Left lobe of liver (tissue), 2 donors: ENCODE measurements at regions not wholly inside any gene's neighbourhood (a gene's known extent, or its start where the extent isn't known, plus 50 kb on each side); places are given as distances from the start of the nearest gene placed in this dataset.

Experiments used
- ATAC-seq: fragments of 200-7000 bp; cut with Tn5 transposase; one replicate; pipeline ENCODE4 v1.9.1; 2020; ENCODE audit warnings: mild to moderate bottlenecking, moderate library complexity
- DNase-seq: peaks from one replicate; pipeline ENCODE4 v3.0.0-alpha.2; 2020; ENCODE audit warnings: low spot score
- donor health status: DM: no; HTN: no; CAD: no; lungs with moderate emphysema.
- donor health status: DM: no; HTN: yes; CAD: no.

GRCh38 chr4:31983246-31983645, 1263.1 kb downstream of the PCDH7 start:
- ATAC-seq (no peak), DNase-seq (no peak)

DNA sequence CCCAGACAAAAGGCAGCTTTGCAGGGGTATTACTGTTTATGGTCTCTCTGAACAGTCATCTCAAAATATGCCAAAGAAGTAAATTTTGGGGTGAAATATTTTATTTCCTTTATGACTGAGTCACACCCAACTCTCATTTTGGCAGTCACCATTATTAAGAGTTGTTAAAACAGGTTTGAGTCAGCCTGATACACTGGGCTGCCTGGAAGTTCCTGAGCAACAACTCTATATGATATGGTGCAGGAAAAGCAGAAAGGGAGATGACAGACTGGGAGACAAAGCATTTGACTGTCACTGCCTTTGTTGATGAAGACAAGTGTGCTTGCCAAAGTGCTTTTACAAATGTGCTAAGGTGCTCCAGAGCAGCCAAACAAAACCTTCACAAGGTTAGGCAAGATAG, 1263.5 kb downstream of the PCDH7 start:
- DNase-seq, result no peak
- no peak for ATAC-seq

GRCh38 chr4:31984872-31985271, 1264.7 kb downstream of the PCDH7 start:
- DNase-seq (no peak), ATAC-seq (no peak)

DNA sequence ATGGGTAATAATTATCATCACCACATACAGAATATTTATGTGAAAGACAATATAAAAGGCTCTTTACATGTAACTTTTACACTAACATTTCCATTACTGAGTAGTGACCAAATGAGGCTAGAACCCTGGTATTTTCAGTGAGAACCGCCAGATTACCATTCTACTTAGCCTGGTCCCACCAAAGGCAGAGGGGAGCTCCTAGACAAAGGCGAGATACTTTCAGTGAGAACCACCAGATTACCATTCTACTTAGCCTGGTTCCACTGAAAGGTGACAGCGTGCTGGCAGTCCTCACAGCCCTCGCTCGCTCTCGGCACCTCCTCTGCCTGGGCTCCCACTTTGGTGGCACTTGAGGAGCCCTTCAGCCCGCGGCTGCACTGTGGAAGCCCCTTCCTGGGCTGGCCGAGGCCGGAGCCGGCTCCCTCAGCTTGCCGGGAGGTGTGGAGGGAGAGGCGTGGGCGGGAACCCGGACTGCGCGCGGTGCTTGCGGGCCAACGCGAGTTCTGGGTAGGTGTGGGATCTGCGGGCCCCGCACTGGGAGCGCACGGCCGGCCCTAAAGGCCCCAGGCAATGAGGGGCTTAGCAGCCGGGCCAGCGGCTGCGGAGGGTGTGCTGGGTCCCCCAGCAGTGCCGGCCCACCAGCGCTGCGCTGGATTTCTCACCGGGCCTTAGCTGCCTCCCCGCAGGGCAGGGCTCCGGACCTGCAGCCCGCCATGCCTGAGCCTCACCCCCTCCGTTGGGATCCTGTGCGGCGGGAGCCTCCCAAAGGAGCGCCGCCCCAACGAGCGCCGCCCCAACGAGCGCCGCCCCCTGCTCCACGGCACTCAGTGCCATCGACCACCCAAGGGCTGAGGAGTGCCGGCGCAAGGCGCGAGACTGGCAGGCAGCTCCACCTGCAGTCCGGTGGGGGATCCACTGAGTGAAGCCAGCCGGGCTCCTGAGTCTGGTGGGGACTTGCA, 1276.1 kb downstream of the PCDH7 start:
- ATAC-seq, result no peak
- DNase-seq, result no peak

DNA sequence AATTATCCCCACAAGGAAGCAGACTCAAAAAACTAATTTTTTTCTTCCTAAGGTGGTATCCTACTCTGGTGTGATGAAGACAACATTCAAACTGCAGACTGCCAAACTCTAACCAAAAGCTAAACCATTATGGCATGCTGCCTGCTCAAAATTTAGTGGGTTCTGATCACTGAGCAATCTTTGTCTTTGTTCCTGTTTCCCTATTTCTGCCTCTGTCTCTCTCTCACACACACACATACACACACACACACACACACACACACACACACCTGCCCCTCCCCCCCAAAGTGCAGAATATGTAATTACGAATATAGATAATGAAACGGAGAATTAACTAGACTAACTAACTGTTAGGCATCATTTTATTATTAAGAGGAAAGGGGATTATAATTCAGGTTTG, 1278.6 kb downstream of the PCDH7 start:
- DNase-seq, result no peak
- ATAC-seq, result no peak

DNA sequence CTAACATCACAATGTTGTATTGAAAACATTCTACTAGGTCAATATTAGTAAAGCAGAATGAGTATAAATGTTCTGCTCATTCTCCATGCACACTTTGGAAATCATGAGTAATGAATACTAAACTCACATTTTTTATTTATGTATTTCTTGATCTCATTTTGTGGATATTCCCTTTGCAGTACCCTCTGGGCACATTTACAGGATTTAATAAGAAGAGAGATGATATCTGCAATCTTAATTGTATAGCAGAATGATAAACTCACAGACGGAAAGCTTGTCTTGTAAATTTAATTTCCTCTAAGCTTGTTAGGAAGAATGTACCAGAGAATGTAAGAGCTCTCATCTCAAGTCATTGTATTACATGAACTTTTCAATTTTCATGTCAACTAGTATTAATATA, 1279.7 kb downstream of the PCDH7 start:
- no peak for DNase-seq
- no peak for ATAC-seq

DNA sequence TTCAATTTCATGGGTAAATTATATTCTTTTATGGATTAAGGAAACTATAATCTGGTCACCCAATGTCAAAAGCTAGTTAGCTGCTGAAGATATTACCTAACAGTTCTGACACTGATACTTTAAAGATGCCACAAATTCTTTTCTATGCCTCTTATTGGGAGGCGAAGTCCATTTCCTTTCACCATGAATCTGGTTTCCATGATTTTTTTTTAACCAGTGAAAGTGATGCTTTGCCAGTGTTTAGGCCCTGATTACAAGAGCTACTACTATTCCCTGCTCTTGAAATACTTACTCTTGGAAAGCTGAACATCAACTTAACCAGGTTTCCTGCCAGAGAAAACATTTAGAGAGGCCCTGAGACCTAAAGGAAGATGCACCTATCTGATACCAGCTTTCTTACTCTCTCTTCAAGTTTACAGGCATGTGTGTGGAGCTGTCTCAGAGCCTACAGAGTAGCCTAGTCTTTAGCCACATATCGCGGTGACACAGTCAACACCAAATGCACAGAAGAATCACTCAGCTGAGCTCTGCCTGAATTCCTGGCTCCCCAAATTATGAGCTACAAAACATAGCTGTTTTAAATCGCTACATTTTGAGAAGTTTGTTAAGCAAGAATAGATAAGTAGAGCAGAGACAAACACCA, 1280.8 kb downstream of the PCDH7 start:
- DNase-seq, result no peak

DNA sequence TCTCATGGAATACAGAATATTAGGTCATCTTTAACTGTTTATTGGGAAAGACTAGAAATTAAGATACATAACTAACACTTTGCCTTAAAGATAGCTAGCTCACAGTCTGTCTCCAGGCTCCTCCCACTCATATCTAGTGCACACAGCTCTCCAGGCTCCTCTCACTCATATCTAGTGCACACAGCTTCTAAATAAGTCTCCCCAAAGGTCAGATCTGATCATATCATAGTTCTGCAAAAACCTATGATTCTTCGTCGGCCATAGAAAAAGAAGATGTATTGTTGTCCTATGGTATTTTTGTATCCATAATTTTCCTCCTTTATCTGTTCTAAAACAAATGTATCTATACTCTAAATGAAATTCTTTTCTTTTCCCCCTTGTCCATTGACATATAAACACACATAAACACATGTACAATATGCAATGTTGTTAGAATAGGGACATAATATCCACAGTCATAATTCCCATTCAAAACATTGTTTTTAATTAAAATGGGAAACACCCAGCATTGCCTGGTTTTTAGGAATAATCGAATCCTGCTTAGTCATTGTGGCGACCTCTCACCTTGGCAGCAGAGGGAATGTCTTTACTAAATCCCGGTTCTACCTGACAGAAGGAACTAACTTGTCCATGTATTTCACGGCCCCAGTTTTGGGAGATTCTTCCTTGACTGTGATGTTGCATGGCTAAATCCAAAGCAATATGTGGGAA, 1282.0 kb downstream of the PCDH7 start:
- ATAC-seq (no peak), DNase-seq (no peak)

More for the DNA sequence above, 1280.8 kb downstream of the PCDH7 start:
- ATAC-seq, result no peak

GRCh38 chr4:32003548-32003947, 1283.4 kb downstream of the PCDH7 start:
- ATAC-seq (no peak), DNase-seq (no peak)

- no peak for ATAC-seq
- DNase-seq, result no peak
Measured at GRCh38 chr4:32010221-32010620, 1290.1 kb downstream of the PCDH7 start.

DNA sequence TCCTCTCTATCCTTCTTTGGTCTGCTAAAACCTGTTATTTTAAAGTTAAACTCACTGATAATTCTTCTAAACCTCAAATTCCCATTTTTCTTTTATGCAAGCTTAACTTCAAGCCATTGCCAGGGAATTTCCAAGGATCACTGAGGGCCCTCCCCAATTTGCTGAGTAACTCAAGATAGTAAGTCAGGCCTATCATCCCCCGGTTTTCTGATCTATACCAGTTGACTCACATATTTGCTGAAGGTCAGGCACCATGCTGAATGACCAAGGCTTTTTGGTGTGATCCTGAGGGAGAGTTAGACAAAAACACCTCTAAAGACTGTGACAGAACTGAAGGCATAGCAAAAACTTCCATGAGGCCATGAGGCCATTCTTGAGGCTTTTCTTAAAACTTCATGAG, 1301.9 kb downstream of the PCDH7 start:
- DNase-seq (no peak), ATAC-seq (no peak)

DNA sequence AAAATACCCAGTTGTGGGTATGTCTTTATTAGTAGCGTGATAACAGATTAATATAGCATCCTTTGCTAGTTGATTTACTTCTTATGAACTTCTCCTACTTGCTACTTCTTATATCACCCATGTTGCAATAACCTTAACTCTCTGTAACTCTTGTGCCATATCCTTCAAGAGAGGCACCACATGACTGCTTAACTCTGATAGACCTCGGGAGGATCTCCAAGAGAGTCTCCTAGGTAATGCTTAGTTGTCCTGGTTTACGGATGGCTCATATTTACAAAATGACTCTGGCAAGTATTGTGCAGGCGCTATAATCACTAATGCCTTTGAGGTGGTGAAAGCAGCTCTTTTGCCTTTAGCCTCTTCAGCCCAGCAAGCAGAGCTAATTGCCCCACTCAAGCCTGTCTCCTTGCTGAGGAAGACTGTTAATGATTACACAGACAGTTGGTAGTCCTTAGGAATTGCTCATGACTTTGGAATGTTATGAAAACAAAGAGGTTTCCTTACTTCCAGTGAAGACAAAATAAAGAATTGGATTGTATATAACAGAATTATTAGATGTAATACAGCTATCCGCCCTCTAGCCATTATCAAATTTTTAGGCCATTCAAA, 1305.8 kb downstream of the PCDH7 start:
- DNase-seq, result no peak
- no peak for ATAC-seq

DNA sequence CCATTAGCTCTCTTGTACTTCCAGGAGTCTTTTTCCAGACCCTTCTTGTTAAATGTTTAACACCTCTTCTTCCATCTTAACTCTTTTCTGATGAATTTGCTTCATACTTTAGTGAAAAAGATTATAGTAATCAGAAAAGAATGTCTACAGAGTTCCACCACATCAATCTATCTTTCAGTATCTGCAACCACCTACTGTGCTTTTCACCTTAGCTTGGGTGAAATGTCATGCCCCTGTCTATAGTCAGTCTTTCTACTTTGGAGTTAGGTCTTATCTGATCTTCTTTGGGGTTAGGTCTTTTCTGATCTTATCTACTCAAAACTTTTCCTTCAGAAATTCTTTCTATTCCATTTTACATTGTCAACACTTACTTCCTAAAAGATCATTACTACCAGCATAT, 1310.2 kb downstream of the PCDH7 start:
- ATAC-seq (no peak), DNase-seq (no peak)

DNA sequence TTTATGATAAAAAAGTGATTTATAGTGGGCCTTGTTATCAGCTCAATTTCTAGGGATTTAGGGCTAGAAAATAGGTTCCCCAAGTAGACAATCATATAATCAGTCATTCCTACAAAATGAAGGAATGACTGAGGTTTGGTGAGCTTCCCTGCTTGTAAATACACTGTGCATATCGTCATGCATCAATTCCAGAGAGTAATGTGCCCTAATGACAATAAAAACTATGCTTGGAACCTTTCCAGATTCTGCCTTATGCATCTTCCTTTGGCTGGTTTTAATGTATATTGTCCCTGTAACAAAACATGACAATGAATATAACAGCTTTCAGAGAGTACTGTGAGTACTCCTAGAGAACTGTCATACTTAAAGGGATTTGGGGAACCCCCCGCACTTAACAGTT, 1310.9 kb downstream of the PCDH7 start:
- DNase-seq (no peak), ATAC-seq (no peak)

DNA sequence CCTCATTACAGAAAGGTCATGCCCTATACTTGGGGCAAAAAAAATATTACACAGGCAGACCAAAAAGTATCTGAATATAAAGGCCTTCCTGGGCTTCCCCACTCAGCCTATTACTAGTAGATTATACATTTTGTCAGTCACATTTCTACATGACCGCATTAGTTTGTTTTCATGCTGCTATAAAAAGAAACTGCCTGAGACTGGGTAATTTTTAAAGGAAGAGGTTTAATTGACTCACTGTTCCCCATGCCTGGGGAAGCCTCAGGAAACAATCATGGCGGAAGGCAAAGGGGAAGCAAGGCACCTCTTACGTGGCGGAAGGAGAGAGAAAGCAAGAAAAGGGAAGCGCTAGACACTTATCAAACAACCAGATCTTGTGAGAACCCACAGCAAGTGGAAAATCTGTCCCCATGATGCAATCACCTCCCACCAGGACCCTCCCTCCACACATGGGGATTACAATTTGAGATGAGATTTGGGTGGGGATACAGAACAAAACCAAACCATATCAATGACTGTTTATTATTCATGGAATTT, 1312.0 kb downstream of the PCDH7 start:
- no peak for ATAC-seq
- DNase-seq, result no peak

DNA sequence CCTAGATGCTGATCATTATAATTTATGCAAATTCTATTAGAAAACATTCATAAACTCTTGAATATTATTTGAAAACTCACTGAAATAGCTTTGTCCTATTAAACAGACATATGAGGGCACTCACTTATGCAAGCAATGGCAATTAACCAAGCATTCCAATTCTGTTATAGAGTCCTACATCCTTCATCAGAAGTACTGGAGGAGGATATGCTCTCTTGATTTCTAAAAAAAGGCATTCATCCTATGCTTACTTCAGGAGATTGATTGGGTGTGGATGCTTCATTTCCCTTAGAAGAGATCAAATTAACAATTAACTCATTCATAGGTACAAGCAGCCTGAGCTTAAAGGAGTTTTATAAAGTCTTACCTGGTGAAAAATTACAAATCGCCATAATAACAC, 1317.2 kb downstream of the PCDH7 start:
- ATAC-seq, result no peak

GRCh38 chr4:32042486-32043247, 1322.5 kb downstream of the PCDH7 start:
- ATAC-seq (no peak), DNase-seq (no peak)

More for the DNA sequence above, 1317.2 kb downstream of the PCDH7 start:
- DNase-seq, result no peak

GRCh38 chr4:32043248-32043633, 1323.1 kb downstream of the PCDH7 start:
- DNase-seq (no peak), ATAC-seq (no peak)

GRCh38 chr4:32061916-32062315, 1341.7 kb downstream of the PCDH7 start:
- no peak for DNase-seq
- ATAC-seq, result no peak

DNA sequence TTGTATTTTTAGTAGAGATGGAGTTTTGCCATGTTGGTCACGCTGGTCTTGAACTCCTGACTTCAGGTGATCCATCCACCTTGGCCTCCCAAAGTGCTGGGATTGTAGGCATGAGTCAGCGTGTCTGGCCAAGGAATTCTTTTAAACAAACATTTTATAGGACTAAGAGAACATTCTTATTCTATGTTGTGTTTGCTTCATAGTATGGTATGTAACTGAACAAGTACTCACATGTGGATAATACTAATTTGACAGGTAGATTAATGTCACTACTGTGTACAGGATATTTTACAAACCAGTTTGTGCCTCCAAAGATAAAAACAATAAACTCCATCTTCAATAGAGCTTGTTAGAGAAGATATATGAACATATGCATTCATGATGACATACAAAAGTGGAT, 1353.4 kb downstream of the PCDH7 start:
- no peak for ATAC-seq

More for the DNA sequence above, 1353.4 kb downstream of the PCDH7 start:
- DNase-seq, result no peak
